Esophagus squamous epithelium (tissue), 4 donors: ENCODE measurements at regions not wholly inside any gene's neighbourhood (a gene's known extent, or its start where the extent isn't known, plus 50 kb on each side); places are given as distances from the start of the nearest gene placed in this dataset.

Experiments used
- CTCF ChIP-seq, 6 experiments: fragments of 450-650 bp in 4 of 6; fragments of 200-600 bp in 2 of 6; sonication (generic) in 2 of 6; IDR thresholded peaks; one replicate each; pipeline ENCODE4 v1.5.1; 2016 to 2019; ENCODE audit warnings: antibody characterized with exemption in 6 of 6, mild to moderate bottlenecking in 4 of 6, moderate library complexity in 4 of 6
- POLR2A ChIP-seq, 4 donors: fragments of 450-650 bp; IDR thresholded peaks; one replicate each; pipeline ENCODE4 v1.6.1; 2017; ENCODE audit warnings: antibody characterized with exemption in 4 of 4, mild to moderate bottlenecking in 4 of 4, moderate library complexity in 3 of 4

- TF ChIP-seq CTCF (IDR thresholded peaks at IDR 0.05), result no peak
- no peak for TF ChIP-seq POLR2A (IDR thresholded peaks at IDR 0.05)
Observed at GRCh38 chr13:80679423-80679822, 338.5 kb upstream of the SPRY2 start.
